ENCODE measurements at regions not wholly inside any gene's neighbourhood (a gene's known extent, or its start where the extent isn't known, plus 50 kb on each side); places are given as distances from the start of the nearest gene placed in this dataset.
"Not testable (repeated sequence)": the region's sequence is repeated elsewhere in the genome, so short reads cannot be mapped to it uniquely, and the experiment has no call there.

GRCh38 chr12:90455756-90456155 is 499.2 kb downstream of the CCER1 start (continued):
- no peak for TF ChIP-seq BCL3 (IDR thresholded peaks at IDR 0.05; ENCODE audit: borderline replicate concordance, insufficient read depth, low read depth, low read length, poor library complexity, severe bottlenecking)

GRCh38 chr12:90449611-90450010 is 505.4 kb downstream of the CCER1 start:
- no peaks in the 10 kb centered on the region for H3K79me2 ChIP-seq (ENCODE audit: control insufficient read depth, insufficient read depth, low read length)
- no peak for FAIRE-seq
- ChIA-PET SMC1A (ENCODE audit: uncharacterized antibody, unreplicated experiment) (no interaction called here), POLR2A (no interaction called here), CTCF (no interaction called here), RAD21 (ENCODE audit: unreplicated experiment) (no interaction called here)
- H2AFZ ChIP-seq (ENCODE audit: control insufficient read depth, low read depth, low read length): no peak overlapping the region
- no peak for DNase-seq (ENCODE audit: low read depth, low spot score)
- in situ Hi-C loops (cut with MboI) (no loop called here), intact Hi-C loops (cut with micrococcal nuclease; ENCODE audit: unreplicated experiment) (no loop called here)
- no peak overlapping the region for H3K9ac ChIP-seq (ENCODE audit: control insufficient read depth, insufficient read depth, low read length)
- no peaks in the 10 kb centered on the region for H3K4me1 ChIP-seq (ENCODE audit: control insufficient read depth, insufficient read depth, low read length)
- no peak overlapping the region for H3K4me3 ChIP-seq
- H3K27ac ChIP-seq (ENCODE audit: control insufficient read depth, insufficient read depth): no peak overlapping the region
- H3K4me2 ChIP-seq (ENCODE audit: control insufficient read depth, insufficient read depth): no peak overlapping the region
- BruUV-seq (replicated peaks): no TSS peak
- H3K36me3 ChIP-seq (ENCODE audit: control insufficient read depth in 2 of 2, insufficient read depth in 2 of 2, low read length in 1 of 2): no peaks in the 10 kb centered on the region
- TF ChIP-seq PAX5 (IDR thresholded peaks at IDR 0.05; ENCODE audit: borderline replicate concordance, low read depth, low read length) (no peak), BMI1 (IDR thresholded peaks at IDR 0.05; ENCODE audit: borderline replicate concordance) (no peak), USF2 (IDR thresholded peaks at IDR 0.05; ENCODE audit: borderline replicate concordance, low read depth, low read length) (no peak), BCLAF1 (IDR thresholded peaks at IDR 0.05) (no peak), ZNF592 (IDR thresholded peaks at IDR 0.05) (no peak)
- no peaks in the 10 kb centered on the region for H3K9me3 ChIP-seq (replicated peaks; ENCODE audit: control insufficient read depth, insufficient read depth, low read length)
- H3K27me3 ChIP-seq (replicated peaks in 1 of 2; ENCODE audit: control insufficient read depth in 2 of 2, insufficient read depth in 2 of 2, low read length in 1 of 2): no peaks in the 10 kb centered on the region
- no peaks in the 10 kb centered on the region for H4K20me1 ChIP-seq (ENCODE audit: control insufficient read depth, insufficient read depth)
- ATAC-seq: no peak

GRCh38 chr12:90443466-90443865 is 511.5 kb downstream of the CCER1 start:
- H3K27ac ChIP-seq (ENCODE audit: control insufficient read depth, insufficient read depth); H3K4me1 ChIP-seq (ENCODE audit: control insufficient read depth, insufficient read depth, low read length); H3K79me2 ChIP-seq (ENCODE audit: control insufficient read depth, insufficient read depth, low read length); ATAC-seq; H3K4me3 ChIP-seq; SMC1A ChIA-PET (ENCODE audit: uncharacterized antibody, unreplicated experiment); FAIRE-seq; H3K9ac ChIP-seq (ENCODE audit: control insufficient read depth, insufficient read depth, low read length); H3K9me3 ChIP-seq (replicated peaks; ENCODE audit: control insufficient read depth, insufficient read depth, low read length); H4K20me1 ChIP-seq (ENCODE audit: control insufficient read depth, insufficient read depth); in situ Hi-C loops (cut with MboI); intact Hi-C loops (cut with micrococcal nuclease; ENCODE audit: unreplicated experiment); POLR2A ChIA-PET; H3K4me2 ChIP-seq (ENCODE audit: control insufficient read depth, insufficient read depth); H2AFZ ChIP-seq (ENCODE audit: control insufficient read depth, low read depth, low read length); RAD21 ChIA-PET (ENCODE audit: unreplicated experiment); H3K27me3 ChIP-seq (replicated peaks in 1 of 2; ENCODE audit: control insufficient read depth in 2 of 2, insufficient read depth in 2 of 2, low read length in 1 of 2); H3K36me3 ChIP-seq (ENCODE audit: control insufficient read depth in 2 of 2, insufficient read depth in 2 of 2, low read length in 1 of 2); CTCF ChIA-PET; DNase-seq (ENCODE audit: low read depth, low spot score); BruUV-seq (replicated peaks): not testable (repeated sequence)
- WGBS (ENCODE audit: insufficient coverage, insufficient replicate concordance, low lambda C conversion rate, missing lambda C conversion rate): 22% methylated on average over 7 of the region's 7 CpGs

Measured in GM12878 (cell line).